ENCODE measurements at regions not wholly inside any gene's neighbourhood (a gene's known extent, or its start where the extent isn't known, plus 50 kb on each side); places are given as distances from the start of the nearest gene placed in this dataset.

DNA sequence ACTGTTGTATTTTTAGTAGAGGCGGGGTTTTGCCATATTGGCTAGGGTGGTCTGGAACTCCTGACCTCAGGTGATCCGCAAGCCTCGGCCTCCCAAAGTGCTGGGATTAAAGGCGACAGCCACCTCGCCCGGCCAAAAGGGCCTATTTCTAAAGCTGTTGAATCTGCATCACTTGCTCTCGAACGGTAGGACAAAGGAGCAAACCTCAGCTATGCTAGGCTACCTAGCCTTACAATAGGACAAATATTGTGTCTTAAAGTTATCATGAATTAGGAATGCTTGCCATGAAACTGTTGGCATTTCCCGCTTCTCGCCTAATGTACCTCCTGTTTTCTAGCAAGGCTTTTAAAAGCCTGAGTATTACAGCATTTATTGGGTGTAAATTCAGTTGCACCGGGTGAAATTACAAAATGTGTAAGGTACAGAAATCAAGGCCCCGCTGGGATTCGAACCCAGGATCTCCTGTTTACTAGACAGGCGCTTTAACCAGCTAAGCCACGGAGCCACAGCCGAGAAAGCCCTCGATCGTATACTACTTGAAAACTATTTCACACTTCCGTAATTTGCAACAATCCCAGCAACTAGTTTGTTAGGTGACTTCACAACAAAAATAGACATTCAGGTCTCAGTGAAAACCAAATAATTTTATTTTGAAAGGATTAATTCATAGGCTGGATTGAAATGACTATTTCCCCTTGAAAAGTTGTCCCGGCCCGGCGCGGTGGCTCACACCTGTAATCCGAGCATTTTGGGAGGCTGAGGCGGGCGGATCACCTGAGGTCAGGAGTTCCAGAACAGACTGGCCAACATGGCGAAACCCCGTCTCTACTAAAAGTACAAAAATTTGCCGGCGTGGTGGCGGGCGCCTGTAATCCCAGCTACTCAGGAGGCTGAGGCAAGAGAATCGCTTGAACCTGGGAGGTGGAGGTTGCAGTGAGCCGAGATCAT lies 211.6 kb upstream of the ZNF184 start:
- TF ChIP-seq, protein P1, sequence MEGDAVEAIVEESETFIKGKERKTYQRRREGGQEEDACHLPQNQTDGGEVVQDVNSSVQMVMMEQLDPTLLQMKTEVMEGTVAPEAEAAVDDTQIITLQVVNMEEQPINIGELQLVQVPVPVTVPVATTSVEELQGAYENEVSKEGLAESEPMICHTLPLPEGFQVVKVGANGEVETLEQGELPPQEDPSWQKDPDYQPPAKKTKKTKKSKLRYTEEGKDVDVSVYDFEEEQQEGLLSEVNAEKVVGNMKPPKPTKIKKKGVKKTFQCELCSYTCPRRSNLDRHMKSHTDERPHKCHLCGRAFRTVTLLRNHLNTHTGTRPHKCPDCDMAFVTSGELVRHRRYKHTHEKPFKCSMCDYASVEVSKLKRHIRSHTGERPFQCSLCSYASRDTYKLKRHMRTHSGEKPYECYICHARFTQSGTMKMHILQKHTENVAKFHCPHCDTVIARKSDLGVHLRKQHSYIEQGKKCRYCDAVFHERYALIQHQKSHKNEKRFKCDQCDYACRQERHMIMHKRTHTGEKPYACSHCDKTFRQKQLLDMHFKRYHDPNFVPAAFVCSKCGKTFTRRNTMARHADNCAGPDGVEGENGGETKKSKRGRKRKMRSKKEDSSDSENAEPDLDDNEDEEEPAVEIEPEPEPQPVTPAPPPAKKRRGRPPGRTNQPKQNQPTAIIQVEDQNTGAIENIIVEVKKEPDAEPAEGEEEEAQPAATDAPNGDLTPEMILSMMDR (IDR thresholded peaks at IDR 0.05) = no peak
- TF ChIP-seq POLR2A (IDR thresholded peaks at IDR 0.05) = no peak

Measured in uterus (tissue), 2 donors.